HS-27A (cell line): ENCODE measurements at regions not wholly inside any gene's neighbourhood (a gene's known extent, or its start where the extent isn't known, plus 50 kb on each side); places are given as distances from the start of the nearest gene placed in this dataset.

ENCODE experiments used
- DNase-seq: peaks from one replicate; pipeline ENCODE4 v3.0.0-alpha.2; 2012; ENCODE audit warnings: low read depth, missing footprints

DNA sequence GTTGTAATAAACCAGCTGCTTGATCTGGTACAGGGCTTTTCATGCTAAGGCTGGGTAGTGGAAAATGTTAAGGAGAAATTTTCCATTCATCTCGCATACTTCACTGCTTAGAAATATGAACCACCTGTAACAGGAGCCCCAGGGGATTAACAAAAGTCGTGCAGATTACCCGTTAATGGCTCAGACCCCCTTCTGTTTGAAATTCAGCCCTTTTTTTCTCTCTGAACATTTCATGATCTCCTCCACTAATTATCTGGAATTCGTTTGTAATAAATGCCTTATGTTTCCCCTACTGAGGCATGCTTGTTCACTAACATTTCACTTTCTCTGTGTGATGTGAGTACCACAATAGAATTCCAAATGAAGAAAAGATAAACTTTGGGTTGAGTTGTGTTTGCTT is 336.4 kb upstream of the HSF2 start:
- no peak for DNase-seq

DNA sequence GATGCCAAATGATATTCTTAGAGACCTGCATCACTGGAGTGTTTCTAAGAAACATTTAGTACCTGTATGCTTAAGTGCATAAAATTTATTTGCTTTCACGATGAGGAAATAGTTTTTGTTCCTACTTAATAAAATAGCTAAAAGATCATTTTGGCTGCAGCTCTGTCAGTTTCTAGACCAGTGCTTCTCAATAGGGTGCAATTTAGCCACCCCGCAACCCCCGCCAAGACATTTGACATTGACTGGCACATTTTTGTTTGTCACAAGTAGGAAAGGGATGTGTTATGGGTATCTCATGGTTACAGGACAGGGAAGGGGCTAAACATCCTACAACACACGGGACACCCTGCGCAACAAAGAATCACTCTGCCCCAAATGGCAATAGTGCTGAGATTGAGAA is 335.7 kb upstream of the HSF2 start:
- DNase-seq = no peak

DNA sequence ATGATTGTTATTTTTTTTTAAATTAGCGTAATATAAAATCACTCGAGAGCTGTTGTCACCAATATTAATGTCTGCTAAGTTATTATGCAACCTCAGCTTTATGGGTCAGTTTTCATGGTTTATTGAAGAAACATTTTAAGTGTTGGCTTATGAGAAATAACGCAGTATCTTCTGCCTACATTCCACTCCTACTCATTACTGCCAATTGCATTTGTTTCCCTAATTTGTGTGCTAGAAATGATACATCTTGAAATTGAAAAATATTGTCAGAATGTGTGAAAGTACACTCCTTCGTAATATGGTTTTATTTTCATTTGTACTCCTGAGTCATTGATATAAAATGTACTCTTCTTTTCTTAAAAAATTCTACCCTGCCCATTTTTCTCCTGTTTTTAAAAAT is 333.3 kb upstream of the HSF2 start:
- no peak for DNase-seq

DNA sequence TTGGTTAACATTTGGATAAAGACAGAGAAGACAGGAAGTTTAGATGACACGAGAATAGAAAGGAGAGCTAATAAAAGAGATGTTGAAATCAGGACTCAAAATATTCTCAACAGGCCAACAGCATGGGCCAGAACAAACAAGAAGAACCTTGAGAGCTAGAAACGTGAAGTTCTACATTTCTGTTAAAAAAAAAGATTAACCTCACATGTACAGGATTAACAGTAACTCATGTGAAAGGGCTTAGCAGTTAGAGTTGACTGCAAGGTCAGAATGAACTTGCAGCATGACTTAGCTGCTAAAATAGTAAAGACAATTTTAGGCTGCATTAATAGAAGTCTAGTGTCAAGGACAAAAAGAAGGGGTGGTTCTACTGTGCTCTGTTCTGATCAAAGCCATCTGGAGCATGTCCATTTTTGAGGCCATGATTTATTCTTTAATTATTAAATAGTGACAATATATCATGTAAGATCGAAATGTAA is 331.1 kb upstream of the HSF2 start:
- DNase-seq = no peak

DNA sequence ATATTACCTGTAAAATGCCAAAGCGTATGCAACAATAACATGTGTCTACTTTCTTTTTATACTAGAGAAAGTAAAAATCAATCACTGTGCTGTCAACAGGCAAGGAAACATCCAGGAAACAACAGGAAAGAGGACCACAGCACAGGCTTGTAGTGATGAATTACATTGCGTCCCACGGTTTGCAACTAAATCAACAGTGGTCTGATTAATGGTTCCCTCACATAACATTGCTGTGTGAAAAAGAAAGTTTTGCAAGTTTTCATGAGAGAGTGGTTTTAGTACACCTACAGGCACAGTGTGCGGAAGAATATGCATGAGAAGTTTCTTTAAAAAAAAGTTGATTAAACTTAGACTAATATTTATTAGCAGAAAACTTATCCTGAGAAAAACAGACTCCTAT is 329.5 kb upstream of the HSF2 start:
- DNase-seq = no peak

DNA sequence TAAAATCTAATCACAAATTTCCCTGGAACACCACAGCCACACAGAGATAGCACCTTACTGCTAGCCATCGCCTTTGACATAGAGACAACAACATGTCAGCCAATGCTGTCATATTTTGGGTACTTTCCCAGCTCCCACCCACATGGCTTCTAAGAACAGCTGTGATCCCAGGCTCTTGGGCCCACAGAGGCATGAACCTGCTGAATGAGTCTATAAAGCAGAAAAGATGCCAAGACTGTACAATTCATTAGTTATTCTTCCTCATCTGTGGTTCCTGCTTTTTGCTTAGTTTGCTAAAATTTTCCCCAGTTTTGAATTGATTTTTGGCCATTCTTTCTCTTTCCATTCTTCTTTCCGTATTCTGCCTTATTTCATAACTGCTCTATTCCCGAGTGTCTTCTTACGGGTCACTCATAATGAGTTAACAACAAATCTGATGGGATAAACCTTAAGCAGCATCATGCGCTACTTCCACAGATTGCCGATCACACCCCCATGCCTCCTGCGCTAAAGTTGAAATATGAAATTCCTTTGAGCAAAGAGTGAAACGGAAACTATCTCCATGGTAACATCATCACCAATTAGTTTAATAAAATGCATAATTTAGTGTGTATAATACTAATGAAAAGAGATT is 327.3 kb upstream of the HSF2 start:
- no peak for DNase-seq

DNA sequence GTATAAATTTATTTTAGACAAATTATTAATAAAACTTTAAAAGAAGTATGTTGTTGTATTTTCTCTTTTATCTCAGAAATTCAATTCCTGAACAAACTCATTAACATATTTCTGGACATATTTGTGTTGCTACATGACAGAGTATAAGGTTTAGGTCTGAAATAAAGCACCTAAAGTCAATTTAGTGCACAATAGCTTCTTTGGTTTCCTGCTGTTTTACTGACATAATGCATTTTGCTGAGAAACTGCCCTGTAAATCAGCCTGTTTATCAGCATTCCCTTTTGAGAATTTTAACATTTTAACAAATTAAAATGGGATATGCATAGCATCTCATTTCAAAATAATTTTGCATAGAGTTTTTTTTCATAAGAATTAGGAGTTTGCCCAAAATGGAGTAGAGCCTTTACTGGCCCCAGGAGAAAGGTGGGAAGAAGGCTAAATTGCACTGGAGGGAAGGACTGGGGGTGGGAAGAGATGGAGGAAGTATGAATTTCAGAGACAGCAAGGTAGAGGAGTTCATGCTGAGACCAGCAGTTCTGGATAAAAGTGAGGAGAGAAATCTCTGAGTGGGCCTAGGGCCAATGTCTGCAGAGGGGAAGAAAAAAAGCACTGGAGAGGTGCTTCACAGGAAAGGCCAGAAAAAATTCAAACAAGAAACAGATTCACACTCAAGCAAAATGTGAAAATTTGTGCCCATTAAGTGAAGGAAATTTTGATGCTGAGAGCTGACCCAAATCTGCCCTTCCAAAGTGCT is 324.2 kb upstream of the HSF2 start:
- no peak for DNase-seq

DNA sequence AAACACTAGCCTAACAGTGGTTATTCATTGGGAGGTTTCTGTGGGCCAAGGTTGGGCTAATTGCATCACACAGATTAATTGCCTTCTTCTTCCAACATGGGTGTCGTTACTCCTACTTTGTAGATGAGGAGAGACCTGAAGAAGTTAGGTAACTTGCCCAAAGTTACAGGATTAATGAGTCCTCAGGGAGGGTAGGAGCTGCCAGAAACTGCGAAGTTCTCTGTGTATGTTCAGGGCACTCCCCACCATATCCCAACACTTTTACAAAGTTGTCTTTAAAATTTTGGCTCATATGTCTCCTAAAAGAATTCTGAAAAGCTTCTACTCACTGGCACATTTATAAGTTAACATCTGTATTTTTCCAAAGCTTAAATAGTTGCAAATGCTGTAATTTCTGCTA is 323.5 kb upstream of the HSF2 start:
- no peak for DNase-seq

DNA sequence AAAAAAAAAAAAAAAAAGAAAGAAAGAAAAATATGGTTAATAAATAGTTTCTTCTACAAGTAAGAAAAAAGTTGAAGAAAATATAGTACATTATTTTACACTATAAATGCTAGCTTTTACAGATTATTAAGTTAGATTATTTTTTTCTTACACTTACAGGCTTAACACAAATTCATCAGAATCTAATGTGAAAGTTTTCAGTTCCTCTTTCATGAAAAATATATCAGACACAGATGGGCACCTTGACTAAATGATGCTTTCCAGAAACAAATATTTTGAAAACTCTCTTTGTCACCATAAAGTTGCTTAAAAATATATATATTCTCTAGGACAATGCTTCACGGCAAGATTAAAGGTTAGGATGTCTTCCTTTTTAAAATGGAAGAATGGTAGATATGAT is 321.8 kb upstream of the HSF2 start:
- DNase-seq = no peak

DNA sequence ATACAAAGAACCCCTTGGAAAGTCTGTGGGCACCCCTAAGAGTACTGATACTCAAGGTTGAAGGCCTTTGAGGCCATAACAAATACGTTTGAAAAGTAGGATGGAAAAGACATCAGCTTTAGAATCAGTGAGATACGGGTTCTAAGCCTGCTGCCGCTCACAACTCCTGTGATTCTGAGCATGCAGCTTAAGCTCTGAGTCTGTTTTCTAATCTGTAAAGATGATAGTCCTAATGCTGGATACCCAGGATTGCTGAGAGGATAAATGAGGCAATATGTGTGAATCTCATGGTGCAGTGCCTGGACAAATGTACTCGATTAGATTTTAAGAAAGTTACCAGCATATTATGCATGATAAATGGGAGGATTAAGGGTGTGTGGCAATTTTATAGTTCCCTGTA is 321.0 kb upstream of the HSF2 start:
- no peak for DNase-seq

DNA sequence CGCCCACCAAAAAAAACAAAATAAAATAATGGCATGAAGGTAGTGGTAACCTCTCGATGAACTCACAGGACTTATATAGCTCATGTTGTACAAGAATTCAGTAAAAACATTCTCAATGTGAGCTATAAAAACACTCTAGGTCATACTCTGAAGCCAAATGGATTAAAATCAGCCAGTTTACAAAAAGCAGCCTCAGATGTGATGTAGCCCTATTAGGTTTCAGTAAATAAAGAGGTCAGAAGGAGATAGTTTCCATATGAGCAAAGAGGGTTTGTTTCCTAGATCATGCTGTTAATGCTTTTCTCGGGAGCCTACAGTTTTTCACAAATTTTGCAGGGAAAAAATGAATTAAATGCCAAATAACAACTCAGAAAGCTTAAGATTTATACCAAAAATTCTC is 319.5 kb upstream of the HSF2 start:
- DNase-seq = no peak

DNA sequence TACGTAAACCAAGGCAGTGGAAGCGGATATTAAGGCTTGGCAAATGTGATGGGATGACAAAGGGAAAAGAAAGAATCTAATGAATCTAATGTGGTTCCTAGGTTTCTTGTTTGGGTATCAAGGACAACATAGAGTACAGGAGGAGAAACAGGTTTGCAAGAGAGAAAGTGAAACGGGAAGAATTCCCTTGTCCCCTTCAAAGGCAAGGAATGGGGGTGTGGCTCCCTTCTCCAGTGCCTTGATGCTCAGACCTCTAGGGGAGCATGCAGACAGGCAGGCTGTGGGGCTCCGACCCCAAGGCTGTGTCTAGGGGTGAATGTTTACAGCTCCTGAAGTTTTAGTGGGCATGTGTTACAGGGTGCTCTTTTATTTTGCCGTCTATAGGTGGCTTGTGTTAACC is 317.5 kb upstream of the HSF2 start:
- DNase-seq = no peak

DNA sequence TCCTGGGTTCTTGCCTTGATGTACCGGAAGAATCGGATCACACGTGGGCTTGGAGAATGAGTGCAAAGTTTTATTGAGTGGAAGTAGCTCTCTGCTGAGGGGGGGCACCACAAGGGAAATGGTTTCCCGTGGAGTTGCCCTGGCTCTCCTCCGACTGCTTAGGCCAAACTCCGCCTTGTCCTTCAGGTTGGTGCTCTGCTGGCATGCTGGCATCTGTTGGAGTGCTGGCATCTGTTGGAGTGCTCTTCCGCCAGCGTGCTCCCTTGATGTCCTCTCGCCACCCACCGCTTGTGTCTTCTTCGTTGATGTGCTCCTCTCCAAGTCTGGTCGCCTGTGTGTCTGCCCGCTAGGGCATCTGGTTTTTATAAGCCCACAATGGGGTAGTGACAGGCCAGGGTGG is 317.1 kb upstream of the HSF2 start:
- no peak for DNase-seq

DNA sequence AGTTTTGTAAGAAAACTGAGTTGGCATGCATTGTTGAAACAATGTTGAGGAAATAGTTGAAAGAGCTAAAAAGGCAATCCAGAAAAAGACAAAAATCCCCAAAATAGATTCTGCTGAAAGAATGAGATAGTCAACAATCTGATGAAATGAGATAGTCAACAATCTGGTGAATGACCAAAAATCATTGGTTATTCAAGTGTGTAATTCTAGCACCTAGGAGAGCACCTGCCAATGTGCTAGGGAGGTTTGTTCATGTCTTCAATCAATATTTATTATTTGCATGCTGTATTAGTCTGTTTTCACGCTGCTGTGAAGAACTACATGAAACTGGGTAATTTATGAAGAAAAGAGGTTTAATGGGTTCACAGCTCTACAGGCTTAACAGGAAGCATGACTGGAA is 307.1 kb upstream of the HSF2 start:
- no peak for DNase-seq

DNA sequence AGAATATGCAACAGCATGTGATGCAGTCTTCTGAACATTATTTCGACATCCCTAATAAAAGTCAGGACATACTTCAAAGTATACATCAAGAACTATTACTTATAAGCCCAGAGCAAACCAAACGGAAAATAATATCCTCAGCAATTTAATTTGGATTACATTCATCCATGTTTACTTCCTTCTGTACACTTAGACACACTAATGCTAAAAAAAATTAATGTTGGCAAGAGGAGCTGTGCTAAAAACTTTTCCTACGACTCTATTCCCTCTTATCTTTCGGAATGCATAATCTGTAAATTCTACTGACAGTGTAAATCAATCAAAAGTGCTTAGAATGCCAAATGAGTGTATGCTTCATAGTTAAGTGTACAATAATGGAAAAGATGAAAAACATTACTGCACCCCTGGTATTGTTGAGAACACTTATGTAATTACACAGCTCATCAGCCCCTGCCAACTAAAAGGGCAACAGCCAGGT is 301.2 kb upstream of the HSF2 start:
- DNase-seq = no peak

DNA sequence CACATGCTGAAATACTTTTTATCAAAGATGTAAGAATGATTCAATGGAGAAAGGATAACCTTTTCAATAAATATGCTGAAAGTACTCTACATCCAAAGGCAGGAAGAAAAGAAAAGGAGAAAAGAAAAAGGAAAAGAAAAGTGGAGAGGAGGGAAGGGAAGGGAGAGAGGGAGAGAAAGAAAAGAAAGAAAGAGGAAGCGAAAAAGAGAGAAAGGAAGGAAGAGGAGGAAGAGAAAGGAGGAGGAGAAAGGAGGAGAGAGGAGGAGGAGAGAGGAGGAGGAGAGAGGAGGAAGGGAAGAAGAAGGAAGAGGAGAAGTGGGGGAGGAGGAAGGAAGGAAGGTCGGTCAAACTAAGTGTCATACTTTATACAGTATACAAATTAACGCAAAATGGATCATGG is 297.4 kb upstream of the HSF2 start:
- no peak for DNase-seq

DNA sequence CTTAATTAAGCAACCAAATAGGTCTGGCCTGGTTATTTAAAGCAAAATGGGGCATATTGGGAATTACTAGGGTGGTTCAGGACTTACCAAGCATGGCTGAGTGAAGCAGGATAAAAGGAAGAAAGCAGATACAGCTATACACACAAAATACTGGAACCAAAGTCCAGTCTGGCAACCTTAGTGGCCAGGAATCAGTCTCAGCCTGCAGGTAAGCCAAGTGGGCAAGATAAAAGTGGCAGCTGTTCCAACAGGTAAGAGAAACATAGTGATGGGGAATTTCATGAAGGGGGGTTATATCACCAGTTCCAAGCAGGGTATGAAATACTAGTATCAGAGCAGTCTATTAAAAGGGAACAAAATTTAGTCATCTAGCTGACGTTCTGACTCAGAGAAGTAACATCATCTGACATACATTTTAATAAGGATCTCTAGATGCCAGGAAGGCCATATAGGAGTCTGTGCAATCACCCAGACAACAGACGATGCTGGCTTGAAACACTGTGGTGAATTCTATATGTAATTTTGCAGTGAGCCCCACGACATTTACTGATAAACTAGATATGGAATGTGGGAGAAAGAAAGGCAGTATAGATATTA is 292.1 kb upstream of the HSF2 start:
- DNase-seq = no peak

DNA sequence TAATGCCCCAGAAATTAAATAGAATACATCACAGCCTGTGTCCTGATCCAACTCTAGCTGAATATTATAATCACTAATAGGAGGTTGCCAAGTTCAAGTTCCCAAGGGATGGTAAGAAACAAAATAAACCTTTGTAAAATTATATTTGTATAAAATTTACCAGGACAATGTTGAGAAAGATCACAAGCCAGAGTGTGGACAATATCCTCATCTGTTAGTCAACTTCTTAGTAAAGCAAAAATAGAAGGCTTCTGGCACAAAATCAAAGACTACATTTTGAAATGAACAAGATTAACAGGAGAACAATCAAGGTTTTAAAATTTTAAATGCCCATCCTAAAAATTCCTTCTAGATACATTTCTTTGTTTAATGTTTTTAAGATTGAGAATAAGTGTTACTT is 290.4 kb upstream of the HSF2 start:
- DNase-seq = no peak

DNA sequence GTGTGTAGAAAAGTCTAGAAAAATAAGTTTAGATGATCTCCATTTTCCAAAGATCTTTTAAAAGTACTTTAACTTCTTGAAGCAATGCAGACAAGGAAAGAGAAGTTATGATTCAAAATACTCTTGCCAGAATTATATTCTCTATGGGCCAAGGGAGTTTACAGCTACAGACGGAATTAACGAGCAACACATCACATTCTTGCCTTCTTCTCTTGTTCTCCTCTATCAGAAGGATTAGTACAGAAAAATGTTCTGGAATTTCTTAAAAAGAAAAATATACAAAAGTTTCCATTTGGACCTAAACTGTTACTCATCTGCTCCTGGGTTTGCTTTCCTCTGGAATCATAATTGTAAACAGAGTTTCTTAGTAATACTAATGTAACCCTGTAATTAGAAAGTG is 284.7 kb upstream of the HSF2 start:
- DNase-seq = no peak

DNA sequence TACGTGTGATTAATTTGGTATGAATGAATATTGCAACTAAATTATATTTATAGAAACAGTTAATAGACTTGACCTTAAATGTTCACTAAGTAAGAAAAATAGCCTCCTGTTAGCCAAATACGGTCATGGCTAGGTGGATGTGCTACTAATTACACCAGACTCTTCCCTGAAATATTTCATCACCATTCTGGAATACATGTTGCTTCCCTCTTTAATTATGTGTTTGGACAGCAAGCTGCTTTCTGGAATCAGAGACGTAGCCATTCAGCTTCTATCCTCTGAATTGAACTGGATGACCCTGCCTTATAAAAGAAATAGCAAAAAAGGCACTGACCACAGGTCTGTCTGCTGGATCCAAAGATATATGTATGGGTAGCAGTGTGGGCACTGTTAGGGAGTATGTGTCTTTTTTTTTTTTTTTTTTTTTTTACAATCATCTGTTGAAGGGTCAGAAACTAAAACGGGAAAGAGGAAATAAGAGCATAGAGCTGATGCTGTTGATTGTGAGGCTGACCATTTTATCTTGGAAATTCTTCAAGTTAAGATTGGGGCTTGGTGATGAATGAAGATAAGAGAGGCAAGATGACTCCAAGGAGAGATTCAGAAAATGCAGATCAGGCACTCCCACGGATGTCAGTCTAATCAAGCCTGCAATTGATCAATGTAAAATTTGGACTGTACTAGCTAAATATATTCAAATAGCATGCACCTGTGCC is 283.2 kb upstream of the HSF2 start:
- no peak for DNase-seq

DNA sequence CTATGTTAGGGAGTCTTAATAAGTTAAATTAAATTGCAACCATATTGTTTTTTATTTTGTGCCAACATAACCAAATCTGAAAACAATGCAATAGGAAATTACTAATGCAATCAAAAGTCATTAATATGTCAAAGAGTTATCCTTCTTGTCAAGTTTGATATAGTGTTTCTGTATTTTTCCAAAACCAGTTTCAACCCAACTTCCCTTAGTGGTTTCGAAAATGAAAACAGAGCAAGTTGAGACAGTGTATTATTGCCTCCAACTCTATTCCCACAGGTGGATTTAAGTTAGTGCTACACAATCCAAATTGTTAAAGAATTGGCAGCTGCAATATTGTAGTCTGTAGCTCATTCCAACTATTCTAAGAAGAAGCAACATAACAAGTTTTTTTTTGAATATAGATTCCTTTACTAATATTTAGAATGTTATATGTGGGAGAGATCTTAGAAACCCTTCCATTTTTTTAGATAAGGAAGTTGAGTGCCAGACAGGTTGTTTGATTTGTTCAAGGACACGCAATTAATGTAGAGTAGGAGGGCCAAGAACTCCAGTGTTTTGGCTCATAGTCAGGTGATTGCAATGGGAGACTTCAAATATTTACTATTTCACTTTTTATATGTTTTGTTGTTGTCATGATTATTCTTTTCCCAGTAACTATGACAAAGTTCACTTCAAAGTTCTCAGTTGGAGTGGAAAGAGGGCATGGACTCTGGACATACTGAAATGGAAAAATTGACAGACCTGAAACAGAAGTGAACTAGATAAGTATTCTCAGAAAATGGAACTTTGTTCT is 282.4 kb upstream of the HSF2 start:
- no peak for DNase-seq

DNA sequence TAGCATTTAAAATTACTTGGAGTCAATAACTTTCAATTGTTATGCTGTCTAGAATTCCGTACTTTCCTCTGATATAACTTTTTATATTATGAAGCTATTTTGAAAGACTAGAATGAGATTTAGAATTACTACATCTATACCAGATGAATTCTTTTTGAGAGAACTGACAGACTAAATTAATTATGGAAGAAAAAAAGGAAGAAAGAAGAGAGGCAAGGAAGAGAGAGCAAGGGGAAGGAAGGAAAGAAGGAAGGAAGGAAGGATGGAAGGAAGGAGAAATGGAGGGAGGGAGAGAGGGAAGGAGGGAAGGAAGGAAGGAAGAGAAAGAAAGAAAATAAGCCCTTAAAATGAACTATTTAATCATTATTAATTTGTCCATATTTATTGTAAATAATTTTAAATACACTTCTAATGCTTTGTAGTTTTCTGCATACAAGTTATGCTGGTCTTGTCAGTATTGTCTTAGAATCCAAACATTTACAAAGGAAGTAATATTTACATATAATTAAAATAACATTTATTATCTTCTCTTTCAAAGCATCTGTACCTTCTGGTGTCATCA is 280.4 kb upstream of the HSF2 start:
- no peak for DNase-seq
